ENCODE measurements at regions not wholly inside any gene's neighbourhood (a gene's known extent, or its start where the extent isn't known, plus 50 kb on each side); places are given as distances from the start of the nearest gene placed in this dataset.

- Histone ChIP-seq H3K27me3 (replicated peaks in 1 of 7) (no peaks in the 10 kb centered on the region), H3K36me3 (no peaks in the 10 kb centered on the region), H3K9me3 (no peaks in the 10 kb centered on the region), H3K4me1 (no peaks in the 10 kb centered on the region), H3K4me3 (no peak overlapping the region), H3K27ac (no peak overlapping the region)
- intact Hi-C loops (cut with DNase I; ENCODE audit: low total_unique reads), result no loop called here
- 68 to 74% (median 73%) methylated on average over 2 of the region's 2 CpGs for WGBS, 5 donors
- TF ChIP-seq CTCF (IDR thresholded peaks at IDR 0.05 in 8 of 11, conservative IDR thresholded peaks at IDR 0.05 in 3 of 11), result no peak
- no peak for DNase-seq
These were observed 879.9 kb downstream of the TUSC7 start for GRCh38 chr3:117589454-117589853.

GRCh38 chr3:117595615-117596014 is 886.0 kb downstream of the TUSC7 start:
- TF ChIP-seq POLR2AphosphoS5 (IDR thresholded peaks at IDR 0.05), result no peak
- TF ChIP-seq POLR2A (IDR thresholded peaks at IDR 0.05), result no peak
- no peak for TF ChIP-seq CTCF (IDR thresholded peaks at IDR 0.05 in 8 of 11, conservative IDR thresholded peaks at IDR 0.05 in 3 of 11)
- intact Hi-C loops (cut with DNase I; ENCODE audit: low total_unique reads), result no loop called here
- Histone ChIP-seq H3K27me3 (replicated peaks in 1 of 7) (no peaks in the 10 kb centered on the region), H3K4me3 (no peak overlapping the region), H3K27ac (peak overlapping the region in 2 of 8 donors; percentile 7 to 51), H3K9me3 (no peaks in the 10 kb centered on the region), H3K4me1 (peaks cover 0 to 18% (median 11%) of the 10 kb centered on the region in 6 donors), H3K36me3 (no peaks in the 10 kb centered on the region)
- no peak for DNase-seq
- WGBS, 5 donors, result 33 to 51% (median 44%) methylated on average over 1 of the region's 1 CpG

GRCh38 chr3:117596503-117596902 is 886.9 kb downstream of the TUSC7 start:
- Histone ChIP-seq H3K27ac (peak overlapping the region in 1 of 8 donors; percentile 51), H3K27me3 (replicated peaks in 1 of 7) (no peaks in the 10 kb centered on the region), H3K36me3 (no peaks in the 10 kb centered on the region), H3K9me3 (no peaks in the 10 kb centered on the region), H3K4me3 (no peak overlapping the region), H3K4me1 (peaks cover 0 to 18% (median 11%) of the 10 kb centered on the region in 6 donors)
- 20 to 67% (median 58%) methylated on average over 1 of the region's 1 CpG for WGBS, 5 donors
- intact Hi-C loops (cut with DNase I; ENCODE audit: low total_unique reads), result no loop called here
- DNase-seq, result no peak
- TF ChIP-seq CTCF (IDR thresholded peaks at IDR 0.05 in 8 of 11, conservative IDR thresholded peaks at IDR 0.05 in 3 of 11), result no peak
- TF ChIP-seq POLR2AphosphoS5 (IDR thresholded peaks at IDR 0.05), result no peak
- TF ChIP-seq POLR2A (IDR thresholded peaks at IDR 0.05), result no peak

- H3K27me3 ChIP-seq (replicated peaks in 1 of 7), result no peaks in the 10 kb centered on the region
- DNase-seq, result no peak
- WGBS, 5 donors, result 14 to 31% (median 28%) methylated on average over 1 of the region's 1 CpG
- no peak overlapping the region for H3K4me3 ChIP-seq
- H3K36me3 ChIP-seq, result no peaks in the 10 kb centered on the region
- intact Hi-C loops (cut with DNase I; ENCODE audit: low total_unique reads), result no loop called here
- H3K4me1 ChIP-seq, result peaks cover 0 to 18% (median 11%) of the 10 kb centered on the region in 6 donors
- no peak overlapping the region for H3K27ac ChIP-seq
- H3K9me3 ChIP-seq, result no peaks in the 10 kb centered on the region
- no peak for TF ChIP-seq CTCF (IDR thresholded peaks at IDR 0.05 in 8 of 11, conservative IDR thresholded peaks at IDR 0.05 in 3 of 11)
- no peak for TF ChIP-seq POLR2AphosphoS5 (IDR thresholded peaks at IDR 0.05)
- TF ChIP-seq POLR2A (IDR thresholded peaks at IDR 0.05), result no peak
These were observed 888.3 kb downstream of the TUSC7 start for GRCh38 chr3:117597865-117598264.

Data from spleen (tissue), 11 donors.